ENCODE measurements at regions not wholly inside any gene's neighbourhood (a gene's known extent, or its start where the extent isn't known, plus 50 kb on each side); places are given as distances from the start of the nearest gene placed in this dataset.

DNA sequence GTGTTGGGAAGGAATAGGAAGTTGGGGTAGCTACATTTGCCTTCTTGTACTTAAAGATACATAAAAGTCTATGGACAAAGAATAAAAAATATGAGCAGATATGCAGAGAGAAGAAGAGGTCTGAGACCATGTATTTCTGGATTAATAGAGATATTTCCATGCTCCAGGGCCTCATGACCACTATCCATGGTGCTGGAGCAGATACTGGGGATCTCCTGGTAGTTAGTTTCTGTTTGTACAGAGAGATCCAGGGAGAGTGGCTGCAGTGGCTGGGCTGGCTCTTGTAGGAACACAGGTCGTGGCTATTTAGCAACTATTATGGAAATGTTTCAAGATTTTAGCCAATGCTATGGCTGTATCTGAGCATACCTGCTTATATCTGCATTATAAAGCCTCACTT lies 184.2 kb upstream of the TMEM161B start:
- ATAC-seq (ENCODE audit: poor library complexity) (no peak), DNase-seq (no peak)
- H3K36me3 ChIP-seq (ENCODE audit: insufficient read depth, low read length): no peaks in the 10 kb centered on the region
- H3K27ac Mint-ChIP-seq: no peak overlapping the region
- TF ChIP-seq, protein P1, sequence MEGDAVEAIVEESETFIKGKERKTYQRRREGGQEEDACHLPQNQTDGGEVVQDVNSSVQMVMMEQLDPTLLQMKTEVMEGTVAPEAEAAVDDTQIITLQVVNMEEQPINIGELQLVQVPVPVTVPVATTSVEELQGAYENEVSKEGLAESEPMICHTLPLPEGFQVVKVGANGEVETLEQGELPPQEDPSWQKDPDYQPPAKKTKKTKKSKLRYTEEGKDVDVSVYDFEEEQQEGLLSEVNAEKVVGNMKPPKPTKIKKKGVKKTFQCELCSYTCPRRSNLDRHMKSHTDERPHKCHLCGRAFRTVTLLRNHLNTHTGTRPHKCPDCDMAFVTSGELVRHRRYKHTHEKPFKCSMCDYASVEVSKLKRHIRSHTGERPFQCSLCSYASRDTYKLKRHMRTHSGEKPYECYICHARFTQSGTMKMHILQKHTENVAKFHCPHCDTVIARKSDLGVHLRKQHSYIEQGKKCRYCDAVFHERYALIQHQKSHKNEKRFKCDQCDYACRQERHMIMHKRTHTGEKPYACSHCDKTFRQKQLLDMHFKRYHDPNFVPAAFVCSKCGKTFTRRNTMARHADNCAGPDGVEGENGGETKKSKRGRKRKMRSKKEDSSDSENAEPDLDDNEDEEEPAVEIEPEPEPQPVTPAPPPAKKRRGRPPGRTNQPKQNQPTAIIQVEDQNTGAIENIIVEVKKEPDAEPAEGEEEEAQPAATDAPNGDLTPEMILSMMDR (IDR thresholded peaks at IDR 0.05): no peak
- no peak overlapping the region for H3K27ac ChIP-seq (ENCODE audit: low read depth in 1 of 2, low read length in 2 of 2)
- ChIA-PET POLR2A (interaction anchor here (0.6 kb wide), 1 partner anchor 104 kb away, joined by 3 read pairs; no protein-coding TSS in a partner anchor), CTCF (no interaction called here)
- no peak overlapping the region for H3K4me3 ChIP-seq (ENCODE audit: low read length)
- no peaks in the 10 kb centered on the region for H3K4me1 Mint-ChIP-seq (ENCODE audit: low read depth)
- H3K9me3 Mint-ChIP-seq: no peaks in the 10 kb centered on the region
- H3K4me1 ChIP-seq (ENCODE audit: insufficient read depth, low read length): no peaks in the 10 kb centered on the region
- no peaks in the 10 kb centered on the region for H3K9me3 ChIP-seq (ENCODE audit: control insufficient read depth in 1 of 2, insufficient read depth in 1 of 2, low read length in 2 of 2)
- no peaks in the 10 kb centered on the region for H3K36me3 Mint-ChIP-seq (ENCODE audit: low read depth)
- H3K4me3 Mint-ChIP-seq: no peak overlapping the region
- H3K27me3 ChIP-seq (ENCODE audit: control insufficient read depth in 1 of 2, insufficient read depth in 2 of 2, low read length in 2 of 2): no peaks in the 10 kb centered on the region
- peaks cover 33% of the 10 kb centered on the region for H3K27me3 Mint-ChIP-seq
- intact Hi-C loops (cut with DNase I, micrococcal nuclease): no loop called here

DNA sequence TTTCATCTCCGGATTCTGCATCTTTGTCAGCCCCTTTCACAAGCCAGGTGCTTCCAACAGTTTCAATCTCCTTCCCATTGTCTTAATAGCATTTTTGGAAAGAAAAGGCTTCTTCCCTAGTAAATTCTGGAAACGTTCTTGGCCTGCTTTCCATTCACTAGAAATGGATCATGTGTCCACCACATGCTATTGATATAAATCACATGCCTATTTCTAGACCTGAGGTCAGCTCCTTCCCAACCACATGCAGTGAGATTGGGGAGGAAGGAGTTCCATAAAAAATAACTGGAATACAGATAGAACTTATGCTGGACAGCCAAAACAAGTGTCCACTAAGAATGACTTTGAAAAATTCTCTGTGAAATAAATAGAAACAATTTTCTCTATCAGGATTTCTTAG lies 181.6 kb upstream of the TMEM161B start:
- ATAC-seq (ENCODE audit: poor library complexity): no peak
- Histone ChIP-seq H3K9me3 (ENCODE audit: control insufficient read depth in 1 of 2, insufficient read depth in 1 of 2, low read length in 2 of 2) (no peaks in the 10 kb centered on the region), H3K27me3 (ENCODE audit: control insufficient read depth in 1 of 2, insufficient read depth in 2 of 2, low read length in 2 of 2) (no peaks in the 10 kb centered on the region), H3K36me3 (ENCODE audit: insufficient read depth, low read length) (no peaks in the 10 kb centered on the region), H3K4me3 (ENCODE audit: low read length) (no peak overlapping the region), H3K4me1 (ENCODE audit: insufficient read depth, low read length) (no peaks in the 10 kb centered on the region), H3K27ac (ENCODE audit: low read depth in 1 of 2, low read length in 2 of 2) (no peak overlapping the region)
- Mint-ChIP-seq H3K4me1 (ENCODE audit: low read depth) (no peaks in the 10 kb centered on the region), H3K36me3 (ENCODE audit: low read depth) (no peaks in the 10 kb centered on the region), H3K27ac (no peak overlapping the region), H3K9me3 (no peaks in the 10 kb centered on the region), H3K4me3 (no peak overlapping the region), H3K27me3 (peaks cover 28% of the 10 kb centered on the region)
- no peak for DNase-seq
- intact Hi-C loops (cut with DNase I, micrococcal nuclease): no loop called here
- ChIA-PET POLR2A (no interaction called here), CTCF (no interaction called here)
- TF ChIP-seq, protein P1 (IDR thresholded peaks at IDR 0.05): no peak

DNA sequence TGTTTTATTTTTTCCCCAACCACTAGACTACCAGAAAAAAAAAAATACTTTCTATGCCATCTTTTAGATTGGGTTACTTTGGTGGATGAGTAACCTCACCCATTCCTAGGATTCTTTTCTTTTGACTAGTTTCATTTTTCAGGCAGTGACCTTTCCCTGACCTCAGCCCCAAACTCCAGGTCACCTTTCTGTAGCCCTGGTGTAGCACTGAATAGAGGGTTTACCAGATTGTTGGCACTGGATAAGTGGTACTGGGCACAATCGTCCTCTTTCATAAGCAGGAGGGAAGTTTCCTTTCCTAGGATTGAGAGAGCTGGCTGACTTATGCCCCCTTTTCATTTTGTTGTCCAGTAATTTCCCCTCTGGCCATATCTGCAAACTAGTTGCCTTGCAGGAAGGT lies 169.4 kb upstream of the TMEM161B start:
- POLR2A ChIA-PET: no interaction called here
- no peaks in the 10 kb centered on the region for H3K4me1 Mint-ChIP-seq (ENCODE audit: low read depth)
- no peak for ATAC-seq (ENCODE audit: poor library complexity)
- no peak for DNase-seq
- Histone ChIP-seq H3K27ac (ENCODE audit: low read depth in 1 of 2, low read length in 2 of 2) (no peak overlapping the region), H3K4me3 (ENCODE audit: low read length) (no peak overlapping the region), H3K36me3 (ENCODE audit: insufficient read depth, low read length) (no peaks in the 10 kb centered on the region), H3K9me3 (ENCODE audit: control insufficient read depth in 1 of 2, insufficient read depth in 1 of 2, low read length in 2 of 2) (no peaks in the 10 kb centered on the region), H3K27me3 (ENCODE audit: control insufficient read depth in 1 of 2, insufficient read depth in 2 of 2, low read length in 2 of 2) (peaks cover 0 to 3% of the 10 kb centered on the region in 2 experiments), H3K4me1 (ENCODE audit: insufficient read depth, low read length) (no peaks in the 10 kb centered on the region)
- H3K9me3 Mint-ChIP-seq: no peaks in the 10 kb centered on the region
- TF ChIP-seq, protein P1 (IDR thresholded peaks at IDR 0.05): no peak
- no peak overlapping the region for H3K27ac Mint-ChIP-seq
- intact Hi-C loops (cut with DNase I, micrococcal nuclease): no loop called here
- CTCF ChIA-PET: no interaction called here
- no peaks in the 10 kb centered on the region for H3K36me3 Mint-ChIP-seq (ENCODE audit: low read depth)
- H3K27me3 Mint-ChIP-seq: no peaks in the 10 kb centered on the region
- no peak overlapping the region for H3K4me3 Mint-ChIP-seq

Data from CD4-positive, alpha-beta T cell (primary cell).